HG03342 (cell line): ENCODE measurements at regions not wholly inside any gene's neighbourhood (a gene's known extent, or its start where the extent isn't known, plus 50 kb on each side); places are given as distances from the start of the nearest gene placed in this dataset.
"Not testable (repeated sequence)": the region's sequence is repeated elsewhere in the genome, so short reads cannot be mapped to it uniquely, and the experiment has no call there.

Source experiments
- ATAC-seq: cut with Tn5 transposase; IDR thresholded peaks from one replicate; pipeline ENCODE4 v1.9.1; 2021; ENCODE audit warnings: mild to moderate bottlenecking, moderate library complexity; ENCODE audit not compliant: unreplicated experiment

- ATAC-seq = no peak
Measured at GRCh38 chrX:75673468-75673867, 111.6 kb downstream of the MAGEE2 start.

- ATAC-seq = no peak
Measured at GRCh38 chrX:75655627-75656026, 129.4 kb downstream of the MAGEE2 start.

GRCh38 chrX:75649829-75650228 is 127.0 kb upstream of the ZDHHC15 start:
- ATAC-seq = no peak

GRCh38 chrX:75648803-75649588 is 126.2 kb upstream of the ZDHHC15 start:
- no peak for ATAC-seq

- ATAC-seq = no peak
Measured at GRCh38 chrX:75642811-75643361, 120.0 kb upstream of the ZDHHC15 start.

- no peak for ATAC-seq
Measured at GRCh38 chrX:75638332-75638731, 115.5 kb upstream of the ZDHHC15 start.

GRCh38 chrX:75625232-75625631 is 102.4 kb upstream of the ZDHHC15 start:
- ATAC-seq = no peak

- ATAC-seq = no peak
Measured at GRCh38 chrX:75623535-75623934, 100.7 kb upstream of the ZDHHC15 start.

GRCh38 chrX:75609406-75609805 is 86.6 kb upstream of the ZDHHC15 start:
- ATAC-seq = no peak

- peak; percentile 61 for ATAC-seq
Measured at GRCh38 chrX:75603833-75604232, 81.0 kb upstream of the ZDHHC15 start.

GRCh38 chrX:75602022-75602421 is 79.2 kb upstream of the ZDHHC15 start:
- ATAC-seq = not testable (repeated sequence)

GRCh38 chrX:75596178-75596577 is 73.3 kb upstream of the ZDHHC15 start:
- no peak for ATAC-seq

- ATAC-seq = not testable (repeated sequence)
Measured at GRCh38 chrX:75593186-75593585, 70.3 kb upstream of the ZDHHC15 start.

- ATAC-seq = no peak
Measured at GRCh38 chrX:75582511-75582910, 59.7 kb upstream of the ZDHHC15 start.
